ENCODE measurements at regions not wholly inside any gene's neighbourhood (a gene's known extent, or its start where the extent isn't known, plus 50 kb on each side); places are given as distances from the start of the nearest gene placed in this dataset.

- Mint-ChIP-seq H3K9me3 (ENCODE audit: insufficient read depth) (no peaks in the 10 kb centered on the region), H3K27ac (no peak overlapping the region), H3K4me3 (no peak overlapping the region), H3K4me1 (peaks cover 10% of the 10 kb centered on the region), H3K27me3 (no peaks in the 10 kb centered on the region)
- no peak for ATAC-seq (ENCODE audit: low read depth)
- peaks cover 0 to 16% of the 10 kb centered on the region in 2 donors for H3K4me1 ChIP-seq (ENCODE audit: control insufficient read depth in 2 of 2, insufficient read depth in 2 of 2, low read length in 2 of 2)
- H3K9ac ChIP-seq (ENCODE audit: low read length) = no peak overlapping the region
- H4K20me1 ChIP-seq (ENCODE audit: control insufficient read depth, insufficient read depth, low read length, poor library complexity, severe bottlenecking) = no peaks in the 10 kb centered on the region
- ChIA-PET POLR2A (no interaction called here), CTCF (no interaction called here)
- WGBS (ENCODE audit: insufficient coverage) = 71% methylated on average over 4 of the region's 8 CpGs
- no peak overlapping the region for H2AFZ ChIP-seq (ENCODE audit: insufficient read depth, low read depth, low read length, poor library complexity, severe bottlenecking)
- H3K9me3 ChIP-seq (ENCODE audit: control extremely low read depth in 1 of 3, control insufficient read depth in 2 of 3, insufficient read depth in 1 of 3, low read length in 2 of 3) = no peaks in the 10 kb centered on the region
- H3K4me2 ChIP-seq (replicated peaks; ENCODE audit: low read depth, low read length, poor library complexity, severe bottlenecking) = no peak overlapping the region
- no peaks in the 10 kb centered on the region for H3K79me2 ChIP-seq (ENCODE audit: control insufficient read depth, insufficient read depth, low read length)
- TF ChIP-seq CTCF (IDR thresholded peaks at IDR 0.05) (no peak), EZH2 (IDR thresholded peaks at IDR 0.05; ENCODE audit: borderline replicate concordance, insufficient read depth, low read depth, low read length, poor library complexity, severe bottlenecking) (no peak)
- no peak overlapping the region for H3K27ac ChIP-seq (ENCODE audit: low read length in 2 of 2)
- no peak overlapping the region for H3K4me3 ChIP-seq (ENCODE audit: control extremely low read depth in 1 of 5, extremely low read depth in 1 of 5, insufficient read depth in 1 of 5, low read depth in 2 of 5, low read length in 4 of 5)
- no peaks in the 10 kb centered on the region for H3K27me3 ChIP-seq (replicated peaks in 1 of 4; ENCODE audit: control extremely low read depth in 1 of 4, control insufficient read depth in 3 of 4, insufficient read depth in 4 of 4, low read length in 3 of 4)
- intact Hi-C loops (cut with micrococcal nuclease) = no loop called here
- DNase-seq = no peak
- H3K36me3 ChIP-seq (replicated peaks in 1 of 2; ENCODE audit: control extremely low read depth in 1 of 2, control insufficient read depth in 1 of 2, extremely low read depth in 1 of 2, insufficient read depth in 2 of 2, low read length in 1 of 2) = no peaks in the 10 kb centered on the region
Observed at GRCh38 chr16:80233097-80233835, 307.5 kb upstream of the DYNLRB2 start.

GRCh38 chr16:80231888-80232287 lies 308.9 kb upstream of the DYNLRB2 start:
- Histone ChIP-seq H2AFZ (ENCODE audit: insufficient read depth, low read depth, low read length, poor library complexity, severe bottlenecking) (no peak overlapping the region), H3K9ac (ENCODE audit: low read length) (no peak overlapping the region), H3K79me2 (ENCODE audit: control insufficient read depth, insufficient read depth, low read length) (no peaks in the 10 kb centered on the region), H3K36me3 (replicated peaks in 1 of 2; ENCODE audit: control extremely low read depth in 1 of 2, control insufficient read depth in 1 of 2, extremely low read depth in 1 of 2, insufficient read depth in 2 of 2, low read length in 1 of 2) (no peaks in the 10 kb centered on the region), H3K4me2 (replicated peaks; ENCODE audit: low read depth, low read length, poor library complexity, severe bottlenecking) (no peak overlapping the region), H3K4me3 (ENCODE audit: control extremely low read depth in 1 of 5, extremely low read depth in 1 of 5, insufficient read depth in 1 of 5, low read depth in 2 of 5, low read length in 4 of 5) (no peak overlapping the region), H3K27ac (ENCODE audit: low read length in 2 of 2) (no peak overlapping the region), H4K20me1 (ENCODE audit: control insufficient read depth, insufficient read depth, low read length, poor library complexity, severe bottlenecking) (no peaks in the 10 kb centered on the region), H3K27me3 (replicated peaks in 1 of 4; ENCODE audit: control extremely low read depth in 1 of 4, control insufficient read depth in 3 of 4, insufficient read depth in 4 of 4, low read length in 3 of 4) (no peaks in the 10 kb centered on the region), H3K9me3 (ENCODE audit: control extremely low read depth in 1 of 3, control insufficient read depth in 2 of 3, insufficient read depth in 1 of 3, low read length in 2 of 3) (no peaks in the 10 kb centered on the region), H3K4me1 (ENCODE audit: control insufficient read depth in 2 of 2, insufficient read depth in 2 of 2, low read length in 2 of 2) (peaks cover 0 to 16% of the 10 kb centered on the region in 2 donors)
- Mint-ChIP-seq H3K27me3 (no peaks in the 10 kb centered on the region), H3K27ac (no peak overlapping the region), H3K9me3 (ENCODE audit: insufficient read depth) (no peaks in the 10 kb centered on the region), H3K4me3 (no peak overlapping the region), H3K4me1 (peaks cover 10% of the 10 kb centered on the region)
- CTCF ChIA-PET = no interaction called here
- 36% methylated on average over 3 of the region's 3 CpGs for WGBS (ENCODE audit: insufficient coverage)
- no peak for TF ChIP-seq CTCF (IDR thresholded peaks at IDR 0.05)
- TF ChIP-seq EZH2 (IDR thresholded peaks at IDR 0.05; ENCODE audit: borderline replicate concordance, insufficient read depth, low read depth, low read length, poor library complexity, severe bottlenecking) = no peak
- POLR2A ChIA-PET = no interaction called here
- DNase-seq = no peak
- intact Hi-C loops (cut with micrococcal nuclease) = no loop called here
- ATAC-seq (ENCODE audit: low read depth) = no peak
